Heart right ventricle (tissue), 16 donors: ENCODE measurements at regions not wholly inside any gene's neighbourhood (a gene's known extent, or its start where the extent isn't known, plus 50 kb on each side); places are given as distances from the start of the nearest gene placed in this dataset.

ENCODE experiments used
- ATAC-seq, 8 donors: fragments of 200-7000 bp; cut with Tn5 transposase; one replicate each; pipeline ENCODE4 v1.9.1; 2020; ENCODE audit warnings: mild to moderate bottlenecking in 8 of 8, moderate library complexity in 8 of 8, moderate number of reproducible peaks in 1 of 8
- DNase-seq, 2 donors: peaks; one replicate each; pipeline ENCODE4 v3.0.0-alpha.2; 2020
- H3K27ac ChIP-seq, 10 donors: fragments of 200-600 bp; sonication (generic) in 2 of 10; one replicate each; pipeline versions ENCODE4 v1.5.0 to v1.8.0; 2020 to 2022; ENCODE audit warnings: mild to moderate bottlenecking in 3 of 10
- H3K27me3 ChIP-seq, 7 donors: fragments of 200-600 bp; one replicate each; pipeline ENCODE4 v1.8.0; 2021 to 2022; ENCODE audit warnings: mild to moderate bottlenecking in 2 of 7
- H3K36me3 ChIP-seq, 9 donors: fragments of 200-600 bp; sonication (generic) in 1 of 9; one replicate each; pipeline versions ENCODE4 v1.5.0 to v1.8.0; 2020 to 2022; ENCODE audit warnings: mild to moderate bottlenecking in 2 of 9
- H3K4me1 ChIP-seq, 9 donors: fragments of 200-600 bp; sonication (generic) in 1 of 9; one replicate each; pipeline versions ENCODE4 v1.5.0 to v1.8.0; 2020 to 2022; ENCODE audit warnings: mild to moderate bottlenecking in 4 of 9
- H3K4me3 ChIP-seq, 10 donors: fragments of 200-600 bp; sonication (generic) in 2 of 10; one replicate each; pipeline versions ENCODE4 v1.5.0 to v1.8.0; 2020 to 2022; ENCODE audit warnings: mild to moderate bottlenecking in 7 of 10, moderate library complexity in 2 of 10
- H3K9me3 ChIP-seq, 11 donors: fragments of 200-600 bp in 10 of 11; sonication (generic) in 2 of 11; one replicate each; pipeline versions ENCODE4 v1.5.0 to v1.8.0; 2013 to 2022; ENCODE audit warnings: mild to moderate bottlenecking in 2 of 11, control low read depth in 1 of 11, moderate library complexity in 1 of 11
- WGBS, 2 donors: extraction: QIAGEN DNeasy Blood & Tissue Kit; methylation state at CpG; one replicate each; pipeline ENCODE4 v1.1.7; 2013; ENCODE audit warnings: inconsistent platforms in 1 of 2; 5-methylcytosine and 5-hydroxymethylcytosine counted together
- intact Hi-C, 10 donors: fragments of 100-400 bp; cut with DNase I; formaldehyde crosslinking; loops; one replicate each; pipeline versions ENCODE4 v1.11.1 to v1.14.2; 2022
- TF ChIP-seq, protein P1 (sequence below), 9 donors: fragments of 200-600 bp; sonication (generic) in 2 of 9; IDR thresholded peaks; one replicate each; pipeline versions ENCODE4 v1.5.0 to v1.8.0; 2021 to 2022; ENCODE audit warnings: antibody characterized with exemption in 9 of 9, mild to moderate bottlenecking in 5 of 9, moderate library complexity in 1 of 9
- donor health status: Arrhythmogenic right ventricular cardiomyopathy.
- donor health status: ischemic (EF 13 %, LVEDD 7.1; RV severe dilation, severe dysfunction).
- donor health status: healthy with polysubstance abuse.
- donor health status: DM: no; HTN: yes; CAD: no.
- donor health status: DM: no; HTN: no; CAD: no.
- donor health status: ischemic (EF 25% LVEDD 6.9; RV normal size, moderate dysfunction).
- donor health status: ischemic (EF 25% LVEDD 5.7; RV mildly dilated, moderate dysfunction).
- donor health status: healthy.
- donor health status: DM: yes; HTN: yes; CAD: no.
- donor health status: Ischemic cardiomyopathy.
- donor health status: ischemic (EF 35%, LVEDD 5.7; RV mildly dilated, moderate dysfunction).
- donor health status: nonischemic (EF 11% LVEDD 7.7; RV severe dilation, severe dysfunction).
- donor health status: DM: yes; HTN: yes; CAD: no.
- donor health status: PGD.
- donor health status: ischemic (EF 29% LVEDD 5.4; RV normal size, mild dysfunction).
- donor health status: nonischemic (EF 23%, LVEDD 6.1; RV moderate dilation, normal function).

DNA sequence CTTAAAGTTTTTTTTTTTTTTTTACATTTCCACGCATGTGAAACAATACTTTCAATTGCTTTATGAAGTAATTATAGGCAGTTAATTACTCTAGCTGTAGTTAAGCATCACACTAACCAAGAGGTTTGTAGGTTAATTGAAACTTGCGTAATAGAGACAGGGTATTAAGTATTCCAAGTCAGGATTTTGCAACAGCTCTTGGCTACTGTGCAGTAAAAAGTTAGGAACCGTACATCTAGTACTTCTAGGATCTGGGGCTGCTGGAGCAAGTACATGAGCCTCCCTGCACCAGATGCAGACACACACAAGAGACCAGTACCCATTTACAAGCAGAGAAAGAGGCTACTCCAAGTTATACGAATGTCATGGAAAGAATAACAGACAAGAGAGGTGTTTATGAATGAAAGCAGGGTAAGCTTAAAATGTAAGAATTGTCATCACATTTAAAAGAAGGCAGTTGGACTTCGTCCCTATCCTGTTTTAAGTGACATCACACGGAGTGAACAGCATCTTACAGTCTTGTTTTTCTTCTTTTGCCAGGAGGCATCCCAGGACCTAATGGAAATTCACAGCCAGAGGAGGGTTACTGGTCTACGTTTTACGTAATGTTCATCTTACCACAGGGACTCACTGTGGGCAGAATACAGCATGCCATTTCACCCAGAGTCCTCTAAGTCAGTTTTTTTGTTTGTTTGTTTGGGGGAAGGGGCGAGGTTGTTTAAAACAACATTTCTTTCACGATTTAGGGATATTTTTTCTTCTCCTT, 379.6 kb upstream of the PSMD7 start:
- DNase-seq (no peak), ATAC-seq (peak in 7 of 8 donors; percentile 52 to 95 (median 77))
- Histone ChIP-seq H3K27me3 (peaks cover 0 to 16% (median 0%) of the 10 kb centered on the region in 7 donors), H3K27ac (peak overlapping the region in 2 of 10 donors; percentile 7 to 21), H3K9me3 (no peaks in the 10 kb centered on the region), H3K4me1 (no peaks in the 10 kb centered on the region), H3K4me3 (no peak overlapping the region), H3K36me3 (no peaks in the 10 kb centered on the region)
- intact Hi-C loops: loop anchor here in 1 of 10 donors (2.0 kb wide), 1 partner anchor 34 kb away; no protein-coding TSS in a partner anchor
- WGBS, 2 donors: 53 to 57% methylated on average over 10 of the region's 10 CpGs
- TF ChIP-seq, protein P1, sequence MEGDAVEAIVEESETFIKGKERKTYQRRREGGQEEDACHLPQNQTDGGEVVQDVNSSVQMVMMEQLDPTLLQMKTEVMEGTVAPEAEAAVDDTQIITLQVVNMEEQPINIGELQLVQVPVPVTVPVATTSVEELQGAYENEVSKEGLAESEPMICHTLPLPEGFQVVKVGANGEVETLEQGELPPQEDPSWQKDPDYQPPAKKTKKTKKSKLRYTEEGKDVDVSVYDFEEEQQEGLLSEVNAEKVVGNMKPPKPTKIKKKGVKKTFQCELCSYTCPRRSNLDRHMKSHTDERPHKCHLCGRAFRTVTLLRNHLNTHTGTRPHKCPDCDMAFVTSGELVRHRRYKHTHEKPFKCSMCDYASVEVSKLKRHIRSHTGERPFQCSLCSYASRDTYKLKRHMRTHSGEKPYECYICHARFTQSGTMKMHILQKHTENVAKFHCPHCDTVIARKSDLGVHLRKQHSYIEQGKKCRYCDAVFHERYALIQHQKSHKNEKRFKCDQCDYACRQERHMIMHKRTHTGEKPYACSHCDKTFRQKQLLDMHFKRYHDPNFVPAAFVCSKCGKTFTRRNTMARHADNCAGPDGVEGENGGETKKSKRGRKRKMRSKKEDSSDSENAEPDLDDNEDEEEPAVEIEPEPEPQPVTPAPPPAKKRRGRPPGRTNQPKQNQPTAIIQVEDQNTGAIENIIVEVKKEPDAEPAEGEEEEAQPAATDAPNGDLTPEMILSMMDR (IDR thresholded peaks at IDR 0.05): no peak

DNA sequence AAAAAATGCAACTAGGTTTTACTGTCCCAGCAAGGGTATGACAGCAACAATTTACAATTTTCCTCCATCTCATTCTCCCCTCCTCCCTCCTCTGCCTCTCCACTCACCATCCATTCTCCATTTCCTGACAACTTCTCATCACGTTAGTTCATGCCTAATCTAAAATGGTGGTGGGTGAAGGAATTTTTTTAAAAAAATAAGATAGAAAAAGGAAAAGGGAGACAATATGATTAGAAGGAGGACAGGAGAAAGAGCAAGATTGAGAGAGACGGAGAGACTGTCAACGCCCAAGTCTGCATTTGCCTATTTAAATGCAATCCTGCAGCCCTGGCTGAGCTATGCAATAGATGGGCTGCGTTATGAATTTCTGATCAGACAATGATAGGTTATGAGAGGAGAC, 380.7 kb upstream of the PSMD7 start:
- H3K4me1 ChIP-seq: no peaks in the 10 kb centered on the region
- no peaks in the 10 kb centered on the region for H3K36me3 ChIP-seq
- H3K27me3 ChIP-seq: peaks cover 0 to 16% (median 0%) of the 10 kb centered on the region in 7 donors
- TF ChIP-seq, protein P1 (IDR thresholded peaks at IDR 0.05): no peak
- H3K4me3 ChIP-seq: no peak overlapping the region
- H3K9me3 ChIP-seq: no peaks in the 10 kb centered on the region
- 59 to 64% methylated on average over 4 of the region's 4 CpGs for WGBS, 2 donors
- DNase-seq (no peak), ATAC-seq (no peak)
- intact Hi-C loops: loop anchor here in 1 of 10 donors (2.0 kb wide), 1 partner anchor 35 kb away; no protein-coding TSS in a partner anchor
- no peak overlapping the region for H3K27ac ChIP-seq

DNA sequence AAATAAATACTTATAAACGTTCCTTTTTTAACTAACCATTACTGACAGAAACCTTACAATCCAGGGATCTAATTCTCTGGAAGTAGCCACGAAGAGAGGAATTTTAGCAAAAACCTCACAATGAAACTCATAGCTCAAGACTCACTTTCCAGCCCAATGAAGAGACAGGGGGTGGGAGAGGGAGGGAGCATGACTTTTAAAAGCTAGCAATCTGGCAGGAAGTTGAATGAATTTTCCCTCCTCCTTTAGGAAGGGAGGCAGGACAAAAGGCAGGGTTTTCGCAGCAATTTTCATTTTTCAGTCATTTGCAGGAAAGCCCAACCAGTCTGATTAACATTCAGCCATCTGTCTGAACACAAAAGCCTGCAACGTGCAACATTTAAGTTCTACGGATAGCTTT, 381.5 kb upstream of the PSMD7 start:
- intact Hi-C loops: no loop called here
- no peaks in the 10 kb centered on the region for H3K4me1 ChIP-seq
- 43 to 51% methylated on average over 5 of the region's 5 CpGs for WGBS, 2 donors
- no peaks in the 10 kb centered on the region for H3K9me3 ChIP-seq
- DNase-seq: no peak
- TF ChIP-seq, protein P1 (IDR thresholded peaks at IDR 0.05): no peak
- H3K27ac ChIP-seq: no peak overlapping the region
- ATAC-seq: no peak
- peaks cover 0 to 11% (median 0%) of the 10 kb centered on the region in 7 donors for H3K27me3 ChIP-seq
- H3K36me3 ChIP-seq: no peaks in the 10 kb centered on the region
- H3K4me3 ChIP-seq: no peak overlapping the region

DNA sequence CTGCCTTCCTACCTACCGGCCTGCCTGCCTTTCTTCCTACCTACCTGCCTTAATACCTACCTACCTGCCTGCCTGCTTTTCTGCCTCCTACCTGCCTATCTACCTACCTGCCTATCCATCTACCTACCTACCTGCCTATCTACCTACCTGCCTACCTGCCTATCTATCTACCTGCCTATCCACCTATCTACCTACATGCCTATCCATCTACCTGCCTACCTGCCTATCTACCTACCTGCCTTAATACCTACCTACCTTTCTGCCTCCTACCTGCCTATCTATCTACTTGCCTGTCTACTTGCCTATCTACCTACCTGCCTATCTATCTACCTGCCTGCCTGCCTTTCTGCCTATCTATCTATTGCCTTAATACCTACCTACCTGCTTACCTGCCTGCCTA, 383.8 kb upstream of the PSMD7 start:
- Histone ChIP-seq H3K4me1 (no peaks in the 10 kb centered on the region), H3K9me3 (no peaks in the 10 kb centered on the region), H3K36me3 (no peaks in the 10 kb centered on the region), H3K27ac (no peak overlapping the region), H3K27me3 (peaks cover 0 to 11% (median 0%) of the 10 kb centered on the region in 7 donors), H3K4me3 (no peak overlapping the region)
- TF ChIP-seq, protein P1 (IDR thresholded peaks at IDR 0.05): no peak
- DNase-seq (no peak), ATAC-seq (no peak)
- WGBS, 2 donors: 97 to 100% methylated on average over 1 of the region's 1 CpG
- intact Hi-C loops: no loop called here
